Caco-2 (cell line): ENCODE measurements at regions not wholly inside any gene's neighbourhood (a gene's known extent, or its start where the extent isn't known, plus 50 kb on each side); places are given as distances from the start of the nearest gene placed in this dataset.

Source experiments
- BruUV-seq: library from RNA; stranded (reverse); fragments of 400-500 nt; replicated peaks from 2 replicates; lab custom pipeline; 2021; lab: Mats Ljungman, UMichigan
- CTCF ChIA-PET: fragments of 300-600 bp; sonication (Branson Sonifier 250); formaldehyde crosslinking; loops from one replicate; lab custom pipeline; 2022; ENCODE audit warnings: antibody characterized with exemption; lab: Charles Lee
- POLR2A ChIA-PET: fragments of 300-600 bp; sonication (Branson Sonifier 250); formaldehyde crosslinking; loops from one replicate; lab custom pipeline; 2022; ENCODE audit warnings: antibody characterized with exemption; lab: Charles Lee
- DNase-seq, 2 experiments: peaks; one replicate each; pipeline versions ENCODE4 v3.0.0 to v3.0.0-alpha.2; 2020 to 2022
- H3K27me3 ChIP-seq: replicated peaks from 2 replicates; pipeline ENCODE4 v1.6.0; 2011; ENCODE audit warnings: low read length; ENCODE audit not compliant: control insufficient read depth, insufficient read depth
- H3K36me3 ChIP-seq: 2 replicates; pipeline ENCODE4 v1.5.1; 2011; ENCODE audit warnings: low read length; ENCODE audit not compliant: control insufficient read depth, insufficient read depth
- H3K4me1 ChIP-seq: fragments of 250-450 bp; sonication (Bioruptor Pico); 2 replicates; pipeline ENCODE4 v1.5.1; 2020; ENCODE audit warnings: mild to moderate bottlenecking
- H3K4me3 ChIP-seq: 2 replicates; pipeline ENCODE4 v1.5.1; 2011; ENCODE audit warnings: low read depth, mild to moderate bottlenecking, control low read depth, low read length
- H3K9me3 ChIP-seq: fragments of 250-450 bp; sonication (Bioruptor Pico); 2 replicates; pipeline ENCODE4 v1.5.1; 2020; ENCODE audit warnings: mild to moderate bottlenecking, moderate library complexity
- H3K27ac Mint-ChIP-seq: one replicate; pipeline ENCODE4 v1.8.0; 2022; ENCODE audit warnings: mixed read lengths; ENCODE audit not compliant: unreplicated experiment
- H3K27me3 Mint-ChIP-seq: one replicate; pipeline ENCODE4 v1.8.0; 2022; ENCODE audit warnings: mixed read lengths; ENCODE audit not compliant: insufficient read depth, unreplicated experiment
- H3K36me3 Mint-ChIP-seq: one replicate; pipeline ENCODE4 v1.8.0; 2022; ENCODE audit warnings: mild to moderate bottlenecking, mixed read lengths; ENCODE audit not compliant: insufficient read depth, unreplicated experiment
- H3K4me1 Mint-ChIP-seq: one replicate; pipeline ENCODE4 v1.8.0; 2022; ENCODE audit warnings: low read depth, mixed read lengths; ENCODE audit not compliant: unreplicated experiment
- H3K4me3 Mint-ChIP-seq: one replicate; pipeline ENCODE4 v1.8.0; 2022; ENCODE audit warnings: mild to moderate bottlenecking, moderate library complexity, mixed read lengths; ENCODE audit not compliant: unreplicated experiment
- H3K9me3 Mint-ChIP-seq: one replicate; pipeline ENCODE4 v1.8.0; 2022; ENCODE audit warnings: mixed read lengths; ENCODE audit not compliant: unreplicated experiment
- intact Hi-C: fragments of 100-400 bp; cut with micrococcal nuclease; formaldehyde crosslinking; loops from one replicate; pipeline ENCODE4 v1.10.0; 2022; ENCODE audit not compliant: unreplicated experiment
- TF ChIP-seq, protein P1 (sequence below), 2 experiments: fragments of 200-600 bp in 1 of 2; IDR thresholded peaks; 1 replicate in 1 of 2; 2 replicates in 1 of 2; pipeline versions ENCODE4 v1.5.1 to v1.8.0; 2011 to 2022; ENCODE audit warnings: antibody characterized with exemption in 1 of 2, control low read depth in 1 of 2, inconsistent platforms in 1 of 2, low read depth in 1 of 2, low read length in 1 of 2, mild to moderate bottlenecking in 1 of 2, moderate library complexity in 1 of 2; ENCODE audit not compliant: insufficient read depth in 1 of 2, severe bottlenecking in 1 of 2, unreplicated experiment in 1 of 2

GRCh38 chr21:35430260-35430659 lies 381.2 kb upstream of the RUNX1 start:
- Mint-ChIP-seq H3K9me3 (no peaks in the 10 kb centered on the region), H3K4me3 (no peak overlapping the region), H3K27ac (no peak overlapping the region), H3K36me3 (no peaks in the 10 kb centered on the region), H3K27me3 (peaks cover 12% of the 10 kb centered on the region), H3K4me1 (no peaks in the 10 kb centered on the region)
- Histone ChIP-seq H3K27me3 (no peaks in the 10 kb centered on the region), H3K4me1 (no peaks in the 10 kb centered on the region), H3K36me3 (no peaks in the 10 kb centered on the region), H3K4me3 (no peak overlapping the region), H3K9me3 (no peaks in the 10 kb centered on the region)
- CTCF ChIA-PET = no interaction called here
- intact Hi-C loops = no loop called here
- no TSS peak for BruUV-seq
- POLR2A ChIA-PET = no interaction called here
- no peak for DNase-seq
- TF ChIP-seq, protein P1, sequence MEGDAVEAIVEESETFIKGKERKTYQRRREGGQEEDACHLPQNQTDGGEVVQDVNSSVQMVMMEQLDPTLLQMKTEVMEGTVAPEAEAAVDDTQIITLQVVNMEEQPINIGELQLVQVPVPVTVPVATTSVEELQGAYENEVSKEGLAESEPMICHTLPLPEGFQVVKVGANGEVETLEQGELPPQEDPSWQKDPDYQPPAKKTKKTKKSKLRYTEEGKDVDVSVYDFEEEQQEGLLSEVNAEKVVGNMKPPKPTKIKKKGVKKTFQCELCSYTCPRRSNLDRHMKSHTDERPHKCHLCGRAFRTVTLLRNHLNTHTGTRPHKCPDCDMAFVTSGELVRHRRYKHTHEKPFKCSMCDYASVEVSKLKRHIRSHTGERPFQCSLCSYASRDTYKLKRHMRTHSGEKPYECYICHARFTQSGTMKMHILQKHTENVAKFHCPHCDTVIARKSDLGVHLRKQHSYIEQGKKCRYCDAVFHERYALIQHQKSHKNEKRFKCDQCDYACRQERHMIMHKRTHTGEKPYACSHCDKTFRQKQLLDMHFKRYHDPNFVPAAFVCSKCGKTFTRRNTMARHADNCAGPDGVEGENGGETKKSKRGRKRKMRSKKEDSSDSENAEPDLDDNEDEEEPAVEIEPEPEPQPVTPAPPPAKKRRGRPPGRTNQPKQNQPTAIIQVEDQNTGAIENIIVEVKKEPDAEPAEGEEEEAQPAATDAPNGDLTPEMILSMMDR (IDR thresholded peaks at IDR 0.05; ENCODE audit: insufficient read depth in 1 of 2, low read depth in 1 of 2, low read length in 1 of 2, severe bottlenecking in 1 of 2, unreplicated experiment in 1 of 2) = no peak

DNA sequence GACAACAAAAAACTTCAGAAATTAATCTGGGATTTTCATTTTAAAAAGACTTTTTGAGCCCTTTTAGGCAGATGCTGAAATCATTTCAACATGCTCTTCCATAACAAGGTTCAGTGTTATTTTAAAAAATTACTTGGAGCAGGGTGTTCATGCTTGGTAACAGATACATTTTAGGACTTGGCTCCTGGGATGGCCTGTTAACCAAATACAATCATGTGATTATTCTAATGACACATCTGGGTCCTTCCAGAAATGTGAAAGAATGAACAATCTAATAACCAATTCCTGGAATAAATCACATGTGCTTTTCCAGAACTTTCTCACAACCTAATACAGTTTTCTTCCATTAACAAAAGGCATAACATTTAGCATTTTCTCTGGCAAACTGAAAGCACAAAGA lies 379.8 kb upstream of the RUNX1 start:
- H3K36me3 ChIP-seq = no peaks in the 10 kb centered on the region
- BruUV-seq = no TSS peak

DNA sequence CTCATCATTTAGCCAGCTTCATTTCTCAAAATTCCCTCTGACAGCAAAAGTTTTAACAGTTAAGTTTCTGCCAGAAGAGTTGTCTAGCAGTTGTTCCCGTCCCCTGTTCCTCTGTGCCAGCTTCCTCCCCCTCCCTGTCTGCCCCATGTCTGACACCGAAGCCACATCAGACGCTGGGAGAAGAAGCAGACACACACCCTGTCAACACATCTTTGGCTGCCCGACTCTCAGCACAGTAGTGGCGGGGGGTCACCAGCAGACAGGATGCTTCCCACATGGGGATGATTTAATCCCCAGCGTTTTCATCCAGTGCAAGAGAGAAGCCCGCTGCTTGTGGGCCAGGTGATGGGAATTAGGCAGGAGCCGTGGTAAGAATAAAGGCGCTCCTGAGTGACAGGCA lies 379.4 kb upstream of the RUNX1 start:
- H3K9me3 ChIP-seq = no peaks in the 10 kb centered on the region
- H3K4me3 ChIP-seq = no peak overlapping the region
- no peak overlapping the region for H3K4me3 Mint-ChIP-seq
- no peak overlapping the region for H3K27ac Mint-ChIP-seq
- peaks cover 12% of the 10 kb centered on the region for H3K27me3 Mint-ChIP-seq
- no peaks in the 10 kb centered on the region for H3K4me1 ChIP-seq
- H3K27me3 ChIP-seq = no peaks in the 10 kb centered on the region
- intact Hi-C loops = no loop called here
- H3K36me3 Mint-ChIP-seq = no peaks in the 10 kb centered on the region
- H3K4me1 Mint-ChIP-seq = no peaks in the 10 kb centered on the region
- no peaks in the 10 kb centered on the region for H3K36me3 ChIP-seq
- DNase-seq = no peak
- CTCF ChIA-PET = no interaction called here
- TF ChIP-seq, protein P1 (IDR thresholded peaks at IDR 0.05; ENCODE audit: insufficient read depth in 1 of 2, low read depth in 1 of 2, low read length in 1 of 2, severe bottlenecking in 1 of 2, unreplicated experiment in 1 of 2) = no peak
- POLR2A ChIA-PET = no interaction called here
- no TSS peak for BruUV-seq
- no peaks in the 10 kb centered on the region for H3K9me3 Mint-ChIP-seq

More for the DNA sequence above, 379.8 kb upstream of the RUNX1 start:
- Mint-ChIP-seq H3K4me1 (no peaks in the 10 kb centered on the region), H3K27ac (no peak overlapping the region), H3K27me3 (peaks cover 12% of the 10 kb centered on the region), H3K36me3 (no peaks in the 10 kb centered on the region), H3K9me3 (no peaks in the 10 kb centered on the region), H3K4me3 (no peak overlapping the region)
- H3K9me3 ChIP-seq = no peaks in the 10 kb centered on the region
- TF ChIP-seq, protein P1 (IDR thresholded peaks at IDR 0.05; ENCODE audit: insufficient read depth in 1 of 2, low read depth in 1 of 2, low read length in 1 of 2, severe bottlenecking in 1 of 2, unreplicated experiment in 1 of 2) = no peak
- no peaks in the 10 kb centered on the region for H3K27me3 ChIP-seq
- POLR2A ChIA-PET = no interaction called here
- CTCF ChIA-PET = no interaction called here
- intact Hi-C loops = no loop called here
- no peaks in the 10 kb centered on the region for H3K4me1 ChIP-seq
- no peak overlapping the region for H3K4me3 ChIP-seq
- no peak for DNase-seq
